WTC11 (cell line): ENCODE measurements at regions not wholly inside any gene's neighbourhood (a gene's known extent, or its start where the extent isn't known, plus 50 kb on each side); places are given as distances from the start of the nearest gene placed in this dataset.

ENCODE experiments used
- ATAC-seq: fragments of 200-7000 bp; cut with Tn5 transposase; 2 replicates; pipeline ENCODE4 v1.10.0; 2021; ENCODE audit warnings: mild to moderate bottlenecking, moderate library complexity
- CTCF ChIA-PET: fragments of 300-600 bp; sonication (Branson Sonifier 250); formaldehyde crosslinking; loops from one replicate; lab custom pipeline; 2021; ENCODE audit warnings: antibody characterized with exemption; lab: Charles Lee
- POLR2A ChIA-PET: fragments of 350-600 bp; sonication (Branson Sonifier 250); formaldehyde crosslinking; loops from one replicate; lab custom pipeline; 2021; ENCODE audit warnings: antibody characterized with exemption; lab: Charles Lee
- DNase-seq: peaks from one replicate; pipeline ENCODE4 v3.0.0; 2021; ENCODE audit warnings: low spot score
- H3K27ac Mint-ChIP-seq: 2 replicates; pipeline ENCODE4 v1.8.0; 2021; ENCODE audit warnings: mixed read lengths
- H3K27me3 Mint-ChIP-seq: 2 replicates; pipeline ENCODE4 v1.8.0; 2021; ENCODE audit warnings: low read depth, mild to moderate bottlenecking, moderate library complexity, mixed read lengths
- H3K36me3 Mint-ChIP-seq: 2 replicates; pipeline ENCODE4 v1.8.0; 2021; ENCODE audit warnings: mixed read lengths
- H3K4me1 Mint-ChIP-seq: 2 replicates; pipeline ENCODE4 v1.8.0; 2022; ENCODE audit warnings: mixed read lengths
- H3K4me3 Mint-ChIP-seq: 2 replicates; pipeline ENCODE4 v1.8.0; 2021; ENCODE audit warnings: mild to moderate bottlenecking, moderate library complexity, mixed read lengths
- H3K9me3 Mint-ChIP-seq: 2 replicates; pipeline ENCODE4 v1.8.0; 2021; ENCODE audit warnings: mixed read lengths
- ATF2 ChIP-seq: sonication (generic); formaldehyde crosslinking; IDR thresholded peaks from 2 replicates; pipeline ENCODE4 v1.8.1; 2022; ENCODE audit warnings: low read depth, missing genetic modification reagents, borderline replicate concordance
- ATF3 ChIP-seq: sonication (generic); formaldehyde crosslinking; conservative IDR thresholded peaks from 2 replicates; pipeline ENCODE4 v1.8.1; 2022; ENCODE audit warnings: mild to moderate bottlenecking, missing genetic modification reagents
- CREB1 ChIP-seq: sonication (generic); formaldehyde crosslinking; IDR thresholded peaks from 2 replicates; pipeline ENCODE4 v1.8.0; 2023; ENCODE audit warnings: mild to moderate bottlenecking, missing genetic modification reagents
- E2F4 ChIP-seq: sonication (generic); formaldehyde crosslinking; IDR thresholded peaks from 2 replicates; pipeline ENCODE4 v1.8.1; 2022; ENCODE audit warnings: low read depth, mild to moderate bottlenecking, moderate library complexity, missing genetic modification reagents, borderline replicate concordance
- E2F5 ChIP-seq: sonication (generic); formaldehyde crosslinking; IDR thresholded peaks from 2 replicates; pipeline ENCODE4 v1.8.1; 2022; ENCODE audit warnings: mild to moderate bottlenecking, moderate library complexity, missing genetic modification reagents
- EMX1 ChIP-seq: fragments of 250-450 bp; sonication (Bioruptor Pico); IDR thresholded peaks from 2 replicates; pipeline ENCODE4 v1.8.0; 2021; ENCODE audit warnings: mild to moderate bottlenecking
- HMGA2 ChIP-seq: fragments of 250-450 bp; sonication (Bioruptor Pico); IDR thresholded peaks from 2 replicates; pipeline ENCODE4 v1.4.0; 2021; ENCODE audit warnings: mild to moderate bottlenecking, moderate library complexity
- HMGXB4 ChIP-seq: sonication (generic); formaldehyde crosslinking; IDR thresholded peaks from 2 replicates; pipeline ENCODE4 v1.8.1; 2023; ENCODE audit warnings: mild to moderate bottlenecking, moderate library complexity, missing genetic modification reagents
- IRF2 ChIP-seq: sonication (generic); formaldehyde crosslinking; IDR thresholded peaks from 2 replicates; pipeline ENCODE4 v1.8.0; 2022; ENCODE audit warnings: low read depth, missing genetic modification reagents, borderline replicate concordance
- JAZF1 ChIP-seq: fragments of 250-450 bp; sonication (Bioruptor Pico); IDR thresholded peaks from 2 replicates; pipeline ENCODE4 v1.9.0; 2021; ENCODE audit warnings: moderate library complexity, mild to moderate bottlenecking, inconsistent platforms
- MAX ChIP-seq: sonication (generic); formaldehyde crosslinking; IDR thresholded peaks from 2 replicates; pipeline ENCODE4 v1.8.0; 2022; ENCODE audit warnings: mild to moderate bottlenecking, missing genetic modification reagents
- PREB ChIP-seq: sonication (generic); formaldehyde crosslinking; IDR thresholded peaks from 2 replicates; pipeline ENCODE4 v1.8.1; 2022; ENCODE audit warnings: mild to moderate bottlenecking, missing genetic modification reagents, moderate library complexity, borderline replicate concordance
- SMAD3 ChIP-seq: sonication (generic); formaldehyde crosslinking; IDR thresholded peaks from 2 replicates; pipeline ENCODE4 v1.8.0; 2022; ENCODE audit warnings: missing genetic modification reagents, mild to moderate bottlenecking, borderline replicate concordance
- TP53 ChIP-seq: sonication (generic); formaldehyde crosslinking; IDR thresholded peaks from 2 replicates; pipeline ENCODE4 v1.8.1; 2023; ENCODE audit warnings: mild to moderate bottlenecking, missing genetic modification reagents
- ZNF121 ChIP-seq: sonication (generic); formaldehyde crosslinking; IDR thresholded peaks from 2 replicates; pipeline ENCODE4 v1.8.0; 2023; ENCODE audit warnings: missing genetic modification reagents
- ZNF281 ChIP-seq: sonication (generic); formaldehyde crosslinking; IDR thresholded peaks from 2 replicates; pipeline ENCODE4 v1.8.0; 2023; ENCODE audit warnings: mild to moderate bottlenecking, missing genetic modification reagents
- ZNF317 ChIP-seq: sonication (generic); formaldehyde crosslinking; IDR thresholded peaks from 2 replicates; pipeline ENCODE4 v1.8.1; 2023; ENCODE audit warnings: low read depth, mild to moderate bottlenecking, moderate library complexity, missing genetic modification reagents, borderline replicate concordance
- ZSCAN18 ChIP-seq: fragments of 250-450 bp; sonication (Bioruptor Pico); IDR thresholded peaks from 2 replicates; pipeline ENCODE4 v2.1.2; 2022; ENCODE audit warnings: mild to moderate bottlenecking, moderate library complexity

GRCh38 chr7:19851504-19851903, 78.1 kb upstream of the TMEM196 start (continued):
- no peak for TF ChIP-seq E2F5 (CRISPR knock-in tag)
- no peak for TF ChIP-seq SMAD3 (CRISPR knock-in tag)
- no peak for TF ChIP-seq PREB (CRISPR knock-in tag)
- no peak for TF ChIP-seq CREB1 (CRISPR knock-in tag)
- no peak for TF ChIP-seq ZNF121
- TF ChIP-seq, all 79 proteins: peak for 0

GRCh38 chr7:19834566-19834965, 61.1 kb upstream of the TMEM196 start:
- DNase-seq (no peak), ATAC-seq (no peak)
- no peak overlapping the region for H3K27ac Mint-ChIP-seq
- H3K27me3 Mint-ChIP-seq, result no peaks in the 10 kb centered on the region
- ChIA-PET CTCF (no interaction called here), POLR2A (no interaction called here)
- H3K36me3 Mint-ChIP-seq, result no peaks in the 10 kb centered on the region
- H3K4me1 Mint-ChIP-seq, result no peaks in the 10 kb centered on the region
- H3K9me3 Mint-ChIP-seq, result no peaks in the 10 kb centered on the region
- no peak for TF ChIP-seq ATF3 (CRISPR knock-in tag)
- no peak for TF ChIP-seq E2F4 (CRISPR knock-in tag)
- TF ChIP-seq HMGXB4 (CRISPR knock-in tag), result no peak
- TF ChIP-seq ZNF281 (CRISPR knock-in tag), result no peak
- no peak for TF ChIP-seq SMAD3 (CRISPR knock-in tag)
- TF ChIP-seq ZNF317 (CRISPR knock-in tag), result no peak
- no peak for TF ChIP-seq MAX (CRISPR knock-in tag)
- TF ChIP-seq ZSCAN18 (CRISPR knock-in tag), result no peak
- TF ChIP-seq ATF2 (CRISPR knock-in tag), result no peak
- TF ChIP-seq EMX1 (CRISPR knock-in tag), result no peak
- no peak for TF ChIP-seq JAZF1 (CRISPR knock-in tag)
- TF ChIP-seq HMGA2, result no peak
- TF ChIP-seq IRF2, result no peak
- TF ChIP-seq TP53, result no peak
- H3K4me3 Mint-ChIP-seq, result no peak overlapping the region
